ENCODE measurements at regions not wholly inside any gene's neighbourhood (a gene's known extent, or its start where the extent isn't known, plus 50 kb on each side); places are given as distances from the start of the nearest gene placed in this dataset.

- no peak for DNase-seq
Measured at GRCh38 chr6:170131351-170131750, 159.5 kb downstream of the DLL1 start.

- DNase-seq: no peak
Measured at GRCh38 chr6:170130771-170131241, 160.1 kb downstream of the DLL1 start.

GRCh38 chr6:170130201-170130621 is 160.7 kb downstream of the DLL1 start:
- DNase-seq: no peak

GRCh38 chr6:170129691-170130171 is 161.1 kb downstream of the DLL1 start:
- no peak for DNase-seq

GRCh38 chr6:170128811-170129681 is 161.8 kb downstream of the DLL1 start:
- no peak for DNase-seq

GRCh38 chr6:170128346-170128745 is 162.5 kb downstream of the DLL1 start:
- no peak for DNase-seq

- DNase-seq: no peak
Measured at GRCh38 chr6:170127151-170127550, 163.7 kb downstream of the DLL1 start.

- DNase-seq: no peak
Measured at GRCh38 chr6:170125456-170126300, 165.2 kb downstream of the DLL1 start.

GRCh38 chr6:170124836-170125235 is 166.0 kb downstream of the DLL1 start:
- DNase-seq: no peak

GRCh38 chr6:170124150-170124549 is 166.7 kb downstream of the DLL1 start:
- no peak for DNase-seq

- no peak for DNase-seq
Measured at GRCh38 chr6:170122651-170123050, 168.2 kb downstream of the DLL1 start.

GRCh38 chr6:170117111-170117972 is 173.5 kb downstream of the DLL1 start:
- DNase-seq: no peak

GRCh38 chr6:170116636-170117035 is 174.2 kb downstream of the DLL1 start:
- no peak for DNase-seq

GRCh38 chr6:170114956-170115855 is 175.7 kb downstream of the DLL1 start:
- DNase-seq: no peak

GRCh38 chr6:170114187-170114945 is 176.5 kb downstream of the DLL1 start:
- no peak for DNase-seq

GRCh38 chr6:170113141-170113540 is 177.7 kb downstream of the DLL1 start:
- DNase-seq: no peak

- DNase-seq: no peak
Measured at GRCh38 chr6:170112583-170112860, 178.4 kb downstream of the DLL1 start.

GRCh38 chr6:170111816-170112582 is 178.9 kb downstream of the DLL1 start:
- DNase-seq: no peak

- no peak for DNase-seq
Measured at GRCh38 chr6:170111141-170111664, 179.7 kb downstream of the DLL1 start.

Measured in activated T-cell treated with anti-CD3 and anti-CD28 coated beads for 4 hours (primary cell).